HG03565 (cell line): ENCODE measurements at regions not wholly inside any gene's neighbourhood (a gene's known extent, or its start where the extent isn't known, plus 50 kb on each side); places are given as distances from the start of the nearest gene placed in this dataset.

Experiments
- ATAC-seq: cut with Tn5 transposase; IDR thresholded peaks from one replicate; pipeline ENCODE4 v1.9.1; 2021; ENCODE audit warnings: mild to moderate bottlenecking, moderate library complexity; ENCODE audit not compliant: unreplicated experiment

DNA sequence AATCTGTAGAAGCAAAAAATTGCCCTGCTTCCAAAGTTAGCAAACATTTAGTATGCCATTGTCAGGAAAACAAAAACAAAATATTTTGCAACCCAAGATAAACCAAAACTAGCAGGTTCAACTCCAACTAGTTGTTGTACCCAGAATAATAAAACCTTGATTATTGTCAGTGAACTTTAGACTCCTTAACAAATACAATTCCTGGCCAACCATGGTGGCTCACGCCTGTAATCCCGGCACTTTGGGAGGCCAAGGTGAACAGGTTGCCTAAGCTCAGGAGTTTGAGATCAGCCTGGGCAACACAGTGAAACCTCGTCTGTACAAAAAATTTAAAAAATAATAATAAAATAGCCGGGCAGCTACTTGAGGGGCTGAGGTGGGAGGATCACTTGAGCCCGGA is 53.6 kb upstream of the EPCAM start:
- ATAC-seq, result no peak

DNA sequence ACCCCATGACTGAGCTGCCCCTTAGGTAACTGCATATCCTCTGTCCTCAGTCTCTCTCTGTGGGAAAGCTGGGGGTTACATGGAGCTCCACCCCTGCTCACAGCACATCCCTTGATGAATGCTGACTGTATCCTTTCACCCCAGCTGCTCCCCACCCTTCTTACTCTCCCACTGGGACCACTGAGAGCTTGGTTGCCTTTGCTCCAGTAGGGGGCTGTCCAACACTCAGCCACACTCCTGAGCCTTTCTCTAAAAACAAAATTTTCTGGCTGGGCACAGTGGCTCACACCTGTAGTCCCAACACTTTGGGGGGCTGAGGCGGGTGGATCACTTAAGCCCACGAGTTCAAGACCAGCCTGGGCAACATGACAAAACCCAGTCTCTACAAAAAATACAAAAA is 55.4 kb upstream of the EPCAM start:
- ATAC-seq, result no peak

DNA sequence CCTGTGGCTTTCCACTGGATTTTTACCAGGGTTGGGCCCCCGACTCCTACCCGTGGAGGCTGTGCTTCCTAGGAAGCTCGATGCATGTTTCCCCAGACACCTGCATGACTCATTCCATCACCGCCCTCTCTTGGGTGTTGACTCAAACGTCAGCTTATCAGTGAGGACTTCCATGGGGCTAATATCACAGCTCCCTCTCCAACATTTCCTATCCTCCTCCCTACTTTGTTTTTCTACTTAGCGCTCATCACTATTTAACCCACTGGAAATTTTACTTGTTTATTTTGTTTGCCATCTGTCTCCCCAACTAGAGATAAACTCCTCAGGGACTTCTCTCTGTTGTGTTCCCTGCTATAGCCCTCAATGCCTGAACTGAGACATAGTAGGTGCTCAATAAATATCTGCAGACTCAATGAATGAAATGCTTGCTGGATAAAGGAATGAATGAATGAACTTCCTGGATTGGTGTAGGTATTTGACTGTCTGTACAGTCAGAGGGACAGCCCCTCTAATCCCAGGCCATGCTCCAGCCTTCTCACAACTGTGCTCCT is 55.9 kb upstream of the EPCAM start:
- no peak for ATAC-seq

DNA sequence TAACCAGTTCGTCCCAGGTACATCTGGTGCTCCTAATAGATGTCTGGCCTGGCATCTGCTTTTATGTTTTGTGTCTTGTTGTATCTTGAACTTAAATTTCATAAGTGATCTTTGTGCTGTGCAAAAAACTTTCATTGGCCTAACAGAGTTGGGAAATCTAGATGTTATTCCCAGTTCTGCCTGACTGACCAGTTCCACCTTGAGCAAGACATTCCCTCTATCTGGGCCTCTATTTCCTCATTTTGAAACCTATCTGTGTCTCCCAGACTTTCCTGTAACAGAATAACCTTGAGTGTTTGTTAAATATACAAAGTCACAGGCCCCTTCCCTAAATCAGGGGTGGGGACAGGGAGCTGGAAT is 56.6 kb upstream of the EPCAM start:
- ATAC-seq, result no peak

DNA sequence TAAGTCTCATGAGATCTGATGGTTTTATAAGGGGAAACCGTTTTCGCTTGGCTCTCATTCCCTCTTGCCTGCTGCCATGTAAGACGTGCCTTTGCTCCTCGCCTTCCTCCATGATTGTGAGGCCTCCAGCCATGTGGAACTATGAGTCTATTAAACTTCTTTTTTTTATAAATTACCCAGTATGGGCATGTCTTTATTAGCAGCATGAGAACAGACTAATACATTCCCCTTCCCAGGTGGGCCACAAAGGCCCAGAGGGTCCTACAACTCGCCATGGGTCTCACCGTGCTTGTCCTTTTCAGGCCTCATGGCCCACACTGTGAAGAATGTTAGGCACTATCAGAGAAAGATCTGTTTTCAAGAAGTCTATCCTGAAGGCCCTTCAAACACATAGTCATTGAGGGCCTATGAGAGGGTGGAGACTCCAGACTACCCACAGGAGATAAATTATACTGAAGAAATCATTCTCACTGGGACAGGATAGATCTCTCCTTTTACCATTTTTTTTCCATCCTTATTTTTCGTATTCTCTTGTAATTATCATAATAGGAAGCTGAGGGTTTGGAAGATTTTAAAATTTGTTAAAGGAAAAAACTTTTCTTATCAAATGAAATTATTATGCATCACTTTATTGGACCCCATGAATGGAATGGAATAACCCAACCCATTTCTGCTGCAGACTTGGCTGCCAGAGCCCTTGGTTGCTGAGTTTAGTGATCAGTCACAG is 57.2 kb upstream of the EPCAM start:
- no peak for ATAC-seq

DNA sequence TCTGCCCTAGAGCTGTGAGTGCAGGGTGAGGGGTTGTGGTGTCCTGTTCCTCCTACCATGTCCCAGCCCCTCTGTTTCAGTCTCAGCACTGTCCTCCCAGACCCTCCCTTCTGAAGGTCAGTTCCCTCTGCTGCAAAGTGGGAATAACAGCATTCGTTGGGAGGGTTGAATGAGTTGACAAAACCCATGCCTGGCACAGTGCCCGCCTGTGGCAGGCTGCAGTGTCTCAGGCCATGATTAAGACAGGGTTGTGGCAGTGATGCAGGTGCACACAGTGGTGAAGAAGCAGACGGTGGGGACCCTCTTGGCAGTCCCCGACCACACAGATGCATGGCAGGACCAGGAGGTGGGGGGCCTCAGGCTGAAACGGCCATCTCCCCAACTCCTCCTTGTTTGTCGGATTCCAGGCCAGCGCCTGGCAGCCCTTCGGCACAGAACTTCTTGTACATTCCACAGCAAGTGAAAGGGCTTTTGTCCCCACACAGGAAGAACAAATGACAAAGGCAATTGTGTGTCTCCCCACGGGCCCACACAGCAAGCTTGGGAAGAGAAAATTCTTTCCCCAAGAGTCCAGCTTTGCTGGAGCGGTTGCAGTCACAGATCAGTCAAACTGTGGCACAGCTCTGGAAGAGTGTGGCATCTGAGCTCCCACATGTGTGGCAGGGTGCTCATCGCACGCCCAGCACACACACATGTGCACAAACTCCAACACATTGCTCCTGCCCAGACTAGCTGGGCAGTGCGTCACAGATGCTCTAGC is 58.1 kb upstream of the EPCAM start:
- ATAC-seq, result peak; percentile 1

DNA sequence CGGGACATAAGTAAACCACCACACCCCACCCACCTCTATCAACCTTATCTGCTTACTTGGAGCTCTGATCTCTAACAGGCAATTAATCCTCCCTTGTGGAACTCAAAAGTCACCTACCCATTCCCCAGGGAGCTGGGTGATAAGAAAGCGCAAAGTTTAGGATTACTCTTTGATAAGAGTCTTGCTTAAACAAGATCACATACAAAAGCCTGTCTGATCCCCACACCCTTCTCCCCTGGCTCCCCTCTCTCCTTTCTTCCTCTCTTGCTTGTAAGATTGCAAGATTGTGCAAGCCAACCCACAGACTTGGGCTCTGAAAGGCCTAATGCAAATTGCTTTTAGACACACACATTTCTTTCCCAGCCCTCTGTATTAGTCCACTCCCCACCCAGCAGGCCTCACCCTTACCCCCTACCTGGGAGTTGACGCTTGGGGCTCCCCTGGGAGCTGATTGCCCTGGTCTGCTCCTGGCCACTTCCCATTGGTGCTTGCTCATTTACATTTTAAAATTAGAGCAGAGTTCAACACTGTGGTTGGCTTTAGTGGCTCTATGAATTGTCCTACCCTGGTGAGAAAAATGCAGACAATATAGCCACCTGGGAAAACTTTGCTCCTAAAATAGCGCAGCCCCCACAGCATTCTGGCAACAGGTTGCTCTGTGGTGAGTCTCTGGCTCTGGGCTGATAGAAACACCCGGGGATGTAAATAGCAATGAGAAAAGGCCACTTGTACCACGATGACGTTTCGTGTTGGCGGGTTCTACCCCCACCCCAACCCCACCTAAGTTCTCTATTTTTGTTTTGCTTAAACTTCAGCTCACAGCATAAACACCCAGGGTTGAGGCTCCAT is 58.9 kb upstream of the EPCAM start:
- peak; percentile 75 for ATAC-seq

DNA sequence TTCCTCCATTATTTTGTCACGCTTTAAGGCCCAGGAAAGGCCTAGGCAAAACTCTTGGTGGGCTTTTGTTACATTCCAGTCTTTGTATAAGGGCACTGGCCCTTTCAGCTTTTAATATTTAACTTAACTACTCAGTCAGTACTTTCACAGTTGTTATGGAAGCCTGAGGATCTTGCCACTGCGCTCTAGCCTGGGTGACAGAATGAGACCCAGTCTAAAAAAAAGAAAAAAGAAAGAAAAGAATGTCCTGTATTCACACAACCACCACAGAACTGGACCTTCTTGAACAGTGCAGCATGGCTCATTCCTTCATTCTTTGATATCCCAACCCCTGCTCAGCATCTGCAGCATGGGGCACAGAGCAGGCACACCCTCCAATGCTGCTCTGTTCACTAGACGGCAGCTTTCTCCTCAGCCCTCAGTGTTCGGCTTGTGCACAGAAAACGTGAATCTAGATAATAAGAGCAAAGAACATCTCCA is 59.6 kb upstream of the EPCAM start:
- no peak for ATAC-seq

DNA sequence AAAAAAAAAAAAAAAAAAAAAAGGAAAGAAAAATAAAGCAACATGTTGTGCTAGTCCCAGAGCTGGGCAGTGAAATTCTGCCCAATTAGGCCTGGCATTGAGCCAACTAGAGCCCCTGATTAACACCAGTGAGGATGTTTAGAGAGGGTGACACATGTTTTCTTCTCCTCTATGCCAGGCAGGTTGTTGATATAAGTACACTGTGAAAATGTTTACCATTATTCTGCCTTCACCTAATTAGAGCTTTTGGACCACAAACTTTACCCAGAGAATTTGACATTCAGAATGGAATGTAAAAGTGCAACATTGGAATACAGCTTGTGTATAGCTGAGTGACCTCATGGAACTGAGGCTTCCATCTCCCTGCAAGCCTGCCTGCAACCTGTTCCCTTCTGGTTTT is 62.0 kb upstream of the EPCAM start:
- ATAC-seq, result no peak

DNA sequence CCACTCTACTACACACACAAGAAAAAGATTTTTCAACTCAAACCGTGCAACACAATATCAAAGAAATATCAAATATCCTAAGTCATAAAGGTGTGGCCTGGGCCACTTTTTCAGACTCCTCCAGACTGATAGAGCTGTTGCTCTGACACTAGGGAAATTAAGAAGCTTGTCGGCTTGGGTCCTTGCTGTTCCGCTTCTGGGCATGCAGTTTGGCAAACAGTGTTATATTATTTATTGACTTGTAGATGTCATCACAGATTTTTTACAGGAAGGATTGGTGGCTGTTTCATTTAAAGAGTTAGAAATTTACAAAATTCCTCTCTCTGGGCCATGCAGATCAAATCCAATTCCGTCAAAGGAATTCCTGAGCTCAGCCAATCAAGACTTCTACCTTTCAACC is 64.5 kb upstream of the EPCAM start:
- ATAC-seq, result no peak

DNA sequence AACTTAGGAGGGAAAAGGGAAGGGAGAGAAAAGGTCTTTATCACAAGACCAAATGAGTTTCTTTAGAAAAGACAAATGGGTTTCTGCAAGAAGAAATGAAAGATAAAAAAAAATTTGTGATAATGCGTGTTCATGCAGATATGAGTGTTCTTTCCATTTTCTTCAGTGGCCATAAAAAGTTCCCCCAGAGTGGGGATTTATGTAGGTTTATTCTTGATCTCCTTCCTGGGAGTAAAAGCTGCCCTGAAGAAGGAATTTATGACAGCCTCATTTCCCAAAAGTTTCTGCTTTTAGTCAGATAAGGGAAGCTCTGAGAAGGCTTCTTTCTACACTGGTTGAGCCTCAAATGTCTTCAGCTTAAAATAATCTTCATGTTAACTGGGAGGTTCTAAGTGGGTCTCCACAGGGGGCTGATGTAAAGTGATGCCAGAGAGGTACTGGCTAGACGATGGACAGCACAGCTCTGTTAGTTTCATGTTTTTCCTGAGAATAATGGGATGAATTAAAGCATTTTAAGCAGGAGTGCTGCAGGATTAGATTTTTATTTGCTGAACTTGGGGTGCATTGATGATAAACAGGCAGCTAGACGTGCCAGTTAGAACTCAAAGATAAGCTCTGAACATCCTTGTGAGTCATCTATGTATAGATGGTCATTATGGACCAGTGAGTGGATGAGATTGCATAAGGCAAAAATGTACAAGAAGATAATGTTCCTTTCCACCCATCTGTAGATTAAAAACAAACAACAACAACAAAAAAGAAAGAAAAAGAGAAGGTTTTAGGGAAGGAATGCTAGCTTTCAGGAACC is 65.6 kb upstream of the EPCAM start:
- no peak for ATAC-seq

DNA sequence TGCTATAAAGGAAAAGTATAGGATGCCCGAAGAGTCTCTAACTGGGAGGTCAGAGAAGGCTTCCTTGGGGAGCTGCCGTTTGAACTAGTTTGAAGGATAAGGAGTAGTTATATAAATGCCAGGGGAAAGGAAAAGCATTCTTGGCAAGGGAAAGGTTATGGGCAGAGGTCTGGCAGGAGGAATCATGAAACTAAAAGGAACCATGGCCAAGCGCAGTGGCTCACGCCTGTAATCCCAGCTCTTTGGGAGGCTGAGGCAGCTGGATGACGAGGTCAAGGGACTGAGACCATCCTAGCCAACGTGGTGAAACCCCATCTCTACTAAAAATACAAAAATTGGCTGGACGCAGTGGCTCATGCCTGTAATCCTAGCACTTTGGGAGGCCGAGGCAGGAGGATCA is 66.8 kb upstream of the EPCAM start:
- ATAC-seq, result no peak

DNA sequence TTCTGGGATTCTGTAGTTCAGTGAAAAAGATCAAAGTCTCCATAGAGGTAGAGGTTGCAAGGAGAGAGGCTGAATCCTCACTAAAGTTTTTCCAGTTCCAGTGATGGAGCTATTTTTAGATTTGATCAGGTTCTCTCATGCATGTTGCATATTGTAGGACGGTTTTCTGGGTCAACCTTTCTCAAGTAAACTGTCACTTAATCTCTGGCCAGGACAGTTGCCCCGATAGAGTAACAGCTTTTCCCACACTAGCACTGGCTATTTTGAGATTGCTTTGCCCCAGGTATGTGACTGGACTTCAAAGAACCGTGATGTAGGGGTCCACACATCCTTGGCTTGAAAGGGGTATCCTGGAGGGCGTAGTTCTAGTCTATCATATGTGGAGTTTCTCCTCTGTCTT is 67.4 kb upstream of the EPCAM start:
- ATAC-seq, result no peak

DNA sequence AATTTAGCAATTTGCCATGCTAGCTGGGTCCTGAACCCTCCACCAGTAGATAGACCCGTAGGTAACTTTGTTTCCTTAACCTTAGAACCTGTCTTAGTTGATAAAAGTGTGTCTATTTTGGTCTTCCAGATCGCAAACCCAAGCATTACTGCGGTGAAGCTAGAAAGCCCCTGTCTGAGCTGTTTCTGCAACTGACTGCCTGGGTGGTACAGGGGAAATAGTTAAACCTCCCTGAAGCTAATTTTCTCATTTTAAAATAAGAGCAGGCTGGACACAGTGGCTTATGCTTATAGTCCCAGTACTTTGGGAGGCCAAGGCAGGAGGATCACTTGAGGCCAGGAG is 67.9 kb upstream of the EPCAM start:
- peak; percentile 57 for ATAC-seq

DNA sequence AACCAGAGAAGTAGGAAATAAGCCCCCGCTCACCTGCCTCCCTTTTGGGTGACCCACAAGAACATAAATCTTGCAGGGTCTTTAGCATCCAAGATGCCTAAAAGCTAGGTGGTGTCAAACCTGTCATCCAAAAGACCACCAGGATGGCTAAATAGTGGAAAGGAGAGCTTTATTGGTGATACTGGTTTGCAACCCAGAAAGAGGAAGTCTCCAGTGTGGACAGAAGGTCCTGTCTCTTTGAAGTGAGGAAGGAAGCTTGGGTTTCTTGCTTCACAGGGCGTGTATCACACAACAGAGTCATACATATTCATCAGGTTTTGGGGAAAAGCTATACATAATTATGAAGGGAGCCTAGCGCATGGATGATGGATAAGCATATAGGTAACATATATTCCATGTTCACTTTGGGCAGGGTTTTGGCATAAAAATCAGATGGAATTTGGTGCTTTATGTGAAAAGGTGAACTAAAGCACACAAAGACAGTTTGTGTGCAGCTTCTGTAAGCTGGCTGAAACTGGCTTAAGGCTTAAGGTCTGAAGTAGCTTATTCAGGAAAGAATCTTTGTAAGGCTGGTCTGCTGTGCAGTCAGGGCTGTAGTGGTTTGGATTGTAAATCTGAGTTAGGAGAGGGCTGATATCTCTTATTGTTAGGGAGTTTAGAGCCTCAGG is 68.4 kb upstream of the EPCAM start:
- ATAC-seq, result peak; percentile 65

DNA sequence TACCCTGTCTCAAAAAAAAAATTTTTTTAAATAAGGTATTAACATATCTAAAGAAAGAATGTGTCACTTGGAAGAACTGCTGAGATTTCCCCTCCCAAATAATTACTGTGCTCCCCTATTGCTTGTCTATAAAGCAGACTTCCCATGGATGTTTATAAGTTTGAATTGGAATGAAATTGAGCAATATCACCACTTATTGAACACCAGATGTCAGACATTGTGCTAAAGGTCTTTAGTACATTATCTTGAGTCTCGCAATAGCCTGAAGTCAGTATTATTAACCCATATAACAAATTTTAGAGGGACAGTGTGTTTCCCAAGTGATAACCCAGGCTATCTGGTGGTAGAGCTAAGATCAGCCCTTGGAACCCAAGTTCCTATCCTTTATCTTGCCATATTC is 69.0 kb upstream of the EPCAM start:
- no peak for ATAC-seq

DNA sequence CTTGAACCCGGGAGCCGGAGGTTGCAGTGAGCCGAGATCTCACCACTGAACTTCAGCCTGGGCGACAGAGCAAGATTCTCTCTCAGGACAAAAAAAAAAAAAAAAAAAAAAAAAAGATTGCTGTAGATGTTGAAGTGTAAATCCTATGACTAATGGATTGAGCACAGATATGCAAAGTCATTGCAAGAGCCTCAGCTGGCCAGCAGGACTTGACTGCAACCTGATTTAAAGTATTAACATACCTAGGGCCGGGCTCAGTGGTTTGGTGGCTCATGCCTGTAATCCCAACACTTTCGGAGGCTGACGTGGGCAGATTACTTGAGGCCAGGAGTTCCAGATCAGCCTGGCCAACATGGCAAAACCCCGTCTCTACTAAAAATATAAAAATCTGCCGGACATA is 69.6 kb upstream of the EPCAM start:
- no peak for ATAC-seq

DNA sequence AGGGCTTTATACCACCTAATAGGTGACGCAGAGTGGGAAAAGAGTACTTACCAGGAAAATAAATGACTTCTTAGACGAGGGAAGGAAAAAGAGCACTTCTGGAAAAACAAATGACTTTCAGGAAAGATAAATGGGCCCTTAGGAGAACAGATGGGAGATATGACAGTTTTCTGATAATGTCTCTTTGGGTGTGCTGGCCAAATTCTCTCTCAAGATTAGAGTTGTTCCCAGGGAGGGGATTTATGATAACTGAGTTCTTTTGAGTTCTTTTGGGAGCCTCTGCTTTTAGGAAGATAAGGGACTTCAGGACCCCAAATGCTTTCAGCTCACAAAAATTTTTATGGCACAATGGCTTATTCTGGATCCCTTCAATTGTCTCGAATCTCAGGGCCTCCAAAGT is 70.3 kb upstream of the EPCAM start:
- ATAC-seq, result no peak

DNA sequence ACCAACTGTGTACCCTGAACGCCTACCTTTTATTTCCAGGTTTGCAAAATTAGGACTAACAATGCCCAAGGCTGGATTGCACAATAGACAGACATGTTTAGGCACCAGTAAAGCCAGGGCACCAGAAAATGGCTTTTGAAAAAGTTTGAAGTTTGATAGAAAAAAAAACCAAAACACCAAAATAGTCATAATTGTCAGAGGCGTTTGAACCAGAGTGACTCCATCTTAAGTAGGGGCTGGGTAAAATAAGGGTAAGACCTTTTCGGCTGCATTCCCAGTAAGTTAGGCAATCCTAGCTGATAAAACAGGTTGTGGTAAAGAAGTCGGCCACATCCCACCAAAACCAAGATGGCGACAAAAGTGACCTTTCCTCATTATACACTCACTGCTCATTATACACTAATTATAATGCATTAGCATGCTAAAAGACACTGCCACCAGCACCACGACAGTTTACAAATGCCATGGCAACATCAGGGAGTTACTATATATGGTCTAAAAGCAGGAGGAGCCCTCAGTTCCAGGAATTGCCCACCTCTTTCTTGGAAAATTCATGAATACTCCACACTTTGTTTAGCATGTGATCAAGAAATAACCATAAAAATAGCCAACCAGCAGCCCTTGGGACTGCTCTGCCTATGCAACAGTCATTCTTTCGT is 71.2 kb upstream of the EPCAM start:
- no peak for ATAC-seq
